GM23338 (cell line): ENCODE measurements at regions not wholly inside any gene's neighbourhood (a gene's known extent, or its start where the extent isn't known, plus 50 kb on each side); places are given as distances from the start of the nearest gene placed in this dataset.

Experiments
- CREB1 ChIP-seq: fragments of 250-450 bp; sonication (Bioruptor Pico); IDR thresholded peaks from 2 replicates; pipeline ENCODE4 v1.5.0; 2020; ENCODE audit warnings: low read depth, mild to moderate bottlenecking, moderate library complexity
- CTCF ChIP-seq, 2 experiments: fragments of 200-600 bp in 1 of 2; sonication (generic) in 1 of 2; conservative IDR thresholded peaks; 2 replicates each; pipeline versions ENCODE4 v1.5.1 to v1.6.1; 2016 to 2017; ENCODE audit warnings: antibody characterized with exemption in 2 of 2, low read depth in 2 of 2, mild to moderate bottlenecking in 2 of 2, moderate library complexity in 1 of 2
- ETS1 ChIP-seq: IDR thresholded peaks from 2 replicates; pipeline ENCODE4 v1.6.1; 2016; ENCODE audit warnings: antibody characterized with exemption
- EZH2 ChIP-seq: fragments of 200-600 bp; sonication (generic); IDR thresholded peaks from one replicate; pipeline ENCODE4 v1.8.0; 2017; ENCODE audit warnings: antibody characterized with exemption, mild to moderate bottlenecking, low read depth; ENCODE audit not compliant: unreplicated experiment
- EZH2phosphoT487 ChIP-seq: fragments of 200-600 bp; sonication (generic); IDR thresholded peaks from one replicate; pipeline ENCODE4 v1.8.1; 2018; ENCODE audit warnings: antibody characterized with exemption; ENCODE audit not compliant: unreplicated experiment
- JUNB ChIP-seq: IDR thresholded peaks from one replicate; pipeline ENCODE4 v1.6.1; 2016; ENCODE audit warnings: antibody characterized with exemption; ENCODE audit not compliant: unreplicated experiment
- POLR2AphosphoS5 ChIP-seq: IDR thresholded peaks from 2 replicates; pipeline ENCODE4 v1.6.1; 2016; ENCODE audit warnings: antibody characterized with exemption, low read depth
- REST ChIP-seq: IDR thresholded peaks from one replicate; pipeline ENCODE4 v1.6.1; 2018; ENCODE audit warnings: antibody characterized with exemption; ENCODE audit not compliant: unreplicated experiment
- STAT1 ChIP-seq: IDR thresholded peaks from one replicate; pipeline ENCODE4 v1.6.1; 2016; ENCODE audit warnings: antibody characterized with exemption; ENCODE audit not compliant: unreplicated experiment

- TF ChIP-seq EZH2 (no peak), POLR2AphosphoS5 (no peak), CREB1 (CRISPR knock-in tag) (no peak), CTCF (conservative IDR thresholded peaks at IDR 0.05; ENCODE audit: low read depth in 2 of 2) (no peak), STAT1 (no peak), EZH2phosphoT487 (no peak), ETS1 (no peak), JUNB (no peak), REST (no peak)
These were observed 265.0 kb downstream of the TAFA4 start for GRCh38 chr3:68667346-68667745.
